COLO829 (cell line): ENCODE measurements at regions not wholly inside any gene's neighbourhood (a gene's known extent, or its start where the extent isn't known, plus 50 kb on each side); places are given as distances from the start of the nearest gene placed in this dataset.
A peak's percentile ranks its signal among the peaks of the same experiment; 100 is the strongest.

Experiments
- DNase-seq: peaks from one replicate; pipeline ENCODE4 v3.0.0; 2012; ENCODE audit warnings: low spot score

DNA sequence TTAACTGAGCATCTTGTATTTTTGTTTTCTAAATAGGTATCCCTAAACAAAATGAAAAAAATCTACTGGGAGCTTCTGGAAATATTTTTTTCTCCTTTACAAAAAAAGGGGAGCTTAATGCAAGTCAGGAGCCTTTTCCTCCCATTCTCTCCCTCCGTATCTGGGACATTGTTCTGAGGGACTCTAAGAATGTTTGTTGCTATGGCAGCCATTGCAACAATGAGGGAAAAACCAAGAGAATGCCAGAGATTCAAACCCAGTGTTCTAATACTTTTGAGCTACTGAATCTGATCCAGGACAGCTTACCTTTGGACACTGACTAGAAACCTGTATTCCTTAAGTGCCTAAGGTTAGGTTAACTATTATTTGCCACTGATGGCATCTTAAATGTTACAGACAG lies 485.7 kb upstream of the HS3ST1 start:
- no peak for DNase-seq

DNA sequence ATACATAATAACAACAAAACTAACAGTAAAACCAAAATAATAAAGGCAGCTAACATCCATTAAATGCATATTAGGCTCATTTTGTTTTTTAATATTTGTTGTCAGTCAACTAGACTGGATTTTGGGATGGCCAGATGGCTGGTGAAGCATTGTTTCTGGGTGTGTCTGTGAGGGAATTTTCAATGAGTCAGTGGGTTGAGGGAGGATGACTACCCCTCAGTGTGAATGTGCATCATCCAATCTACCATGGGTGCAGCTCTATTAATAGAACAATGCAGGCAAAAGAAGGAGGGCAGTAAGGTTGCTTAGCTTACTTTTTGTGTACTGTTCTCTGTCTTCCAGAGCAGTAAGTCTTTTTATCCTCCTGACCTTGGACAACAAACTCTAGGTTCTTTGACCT lies 484.2 kb upstream of the HS3ST1 start:
- peak; percentile 35 for DNase-seq

DNA sequence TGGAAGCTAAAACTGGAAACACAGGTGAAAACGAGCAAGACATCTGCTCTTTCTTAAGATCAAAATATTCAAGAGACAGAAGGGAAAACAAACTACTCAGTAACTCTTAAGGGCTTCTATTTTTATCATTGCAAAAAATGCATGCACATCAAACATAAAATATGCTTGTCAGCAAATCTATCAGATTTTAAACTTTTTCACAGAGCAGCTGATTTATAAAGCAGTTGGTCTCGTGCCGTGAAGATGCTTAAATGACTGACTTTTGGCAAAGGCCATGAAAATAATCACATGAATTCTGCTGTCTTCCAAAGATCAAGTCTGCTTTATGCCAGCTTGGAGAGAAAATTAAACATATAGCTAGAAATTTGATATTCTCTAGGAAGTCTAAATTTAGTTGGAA lies 482.1 kb upstream of the HS3ST1 start:
- no peak for DNase-seq

DNA sequence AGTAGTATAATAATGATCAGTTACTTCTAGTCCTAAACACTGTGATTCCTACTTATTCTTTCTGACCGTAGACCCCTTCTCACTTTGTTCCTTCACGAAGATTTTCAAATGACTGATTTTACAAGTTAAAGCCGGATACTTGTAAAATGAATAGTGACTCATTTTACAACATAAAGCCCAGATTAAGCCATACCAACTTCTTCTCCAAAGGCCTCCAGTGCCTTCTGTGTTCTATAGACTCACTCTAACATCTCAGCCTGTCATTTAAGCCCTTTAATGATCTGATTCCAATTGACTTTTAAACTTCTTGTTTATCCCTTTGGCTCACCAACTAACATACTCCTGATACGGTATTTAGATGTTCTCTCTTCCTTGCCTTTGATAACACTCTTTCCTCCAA lies 480.0 kb upstream of the HS3ST1 start:
- DNase-seq, result no peak

DNA sequence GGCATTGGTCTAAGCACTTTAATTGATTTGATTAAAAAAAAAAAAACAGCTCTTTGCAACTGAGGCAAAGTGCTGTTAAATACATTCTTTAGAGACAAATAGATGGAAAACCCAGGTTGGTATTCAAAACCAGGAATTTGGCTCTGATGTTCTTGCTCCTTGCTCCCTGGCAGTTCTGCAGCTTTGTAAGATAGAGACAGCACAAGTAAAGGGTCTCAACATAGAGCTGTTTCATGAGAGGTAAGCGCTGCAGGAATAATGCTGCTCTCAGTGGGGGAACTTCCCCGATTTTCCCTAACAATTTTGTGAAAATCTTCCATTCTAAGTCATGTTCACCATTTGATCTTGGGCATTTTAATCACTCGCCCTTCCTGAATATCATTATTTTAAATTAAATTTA lies 479.5 kb upstream of the HS3ST1 start:
- DNase-seq, result no peak

DNA sequence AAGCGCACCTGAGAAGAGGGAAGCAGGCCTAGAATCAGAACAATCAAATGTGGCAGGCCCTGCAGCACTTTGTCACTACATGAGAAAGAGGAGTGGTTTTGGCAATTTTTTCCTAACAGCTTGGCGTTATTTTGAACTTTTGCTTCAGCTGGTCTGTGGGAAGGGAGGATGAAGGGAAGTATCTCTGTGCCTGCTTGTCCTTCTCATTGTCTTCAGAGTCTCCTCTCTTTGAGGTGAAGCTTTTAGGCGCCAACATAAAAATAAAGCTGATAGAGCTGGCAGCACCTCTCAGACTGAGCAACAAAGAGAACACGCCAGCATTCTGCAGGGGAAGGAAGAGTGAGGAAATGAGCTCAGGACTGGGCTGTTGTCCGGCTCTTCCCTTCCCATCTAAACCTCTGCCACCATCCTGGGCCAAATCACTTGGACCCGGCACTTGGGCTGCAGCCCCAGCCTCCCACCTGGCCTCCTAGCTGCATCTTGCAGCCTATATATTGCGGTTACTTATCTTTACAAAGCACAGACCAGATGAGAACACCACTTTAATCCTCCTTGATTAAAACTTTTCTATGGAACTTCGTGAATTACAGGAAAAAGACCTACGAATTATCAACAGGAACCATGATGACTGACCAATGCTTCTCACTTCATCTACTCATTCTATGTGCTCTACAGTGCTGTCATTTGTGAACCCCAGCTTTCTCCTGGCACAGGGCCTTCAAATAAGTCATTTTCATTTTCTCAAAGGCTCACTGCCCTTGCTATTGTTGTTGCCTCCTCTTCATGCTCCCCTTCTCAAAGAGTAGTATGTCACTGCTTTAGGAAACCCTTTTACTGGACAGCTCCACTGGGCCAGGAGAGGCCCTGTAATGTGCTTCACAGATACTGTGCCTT lies 476.4 kb upstream of the HS3ST1 start:
- DNase-seq, result no peak

DNA sequence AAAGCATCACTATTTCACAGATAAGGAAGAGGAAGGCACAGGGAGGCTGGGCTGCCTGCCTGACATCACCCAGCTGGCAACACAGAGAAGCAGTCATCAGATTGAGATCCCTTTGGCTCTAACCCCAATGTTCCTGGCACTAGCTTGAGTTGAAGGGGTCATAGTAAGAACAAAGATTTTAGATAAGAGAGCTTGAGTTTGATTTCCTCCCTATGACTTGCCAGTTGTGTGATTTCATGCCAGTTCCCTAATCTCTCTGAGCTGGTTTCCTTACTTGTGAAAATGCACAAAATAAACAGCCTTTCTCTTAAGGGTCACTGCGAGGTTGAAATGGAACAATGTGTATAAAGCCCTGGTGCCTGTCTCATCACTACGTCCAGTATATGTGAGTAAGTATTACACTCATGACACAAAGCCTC lies 475.4 kb upstream of the HS3ST1 start:
- DNase-seq, result peak; percentile 11

DNA sequence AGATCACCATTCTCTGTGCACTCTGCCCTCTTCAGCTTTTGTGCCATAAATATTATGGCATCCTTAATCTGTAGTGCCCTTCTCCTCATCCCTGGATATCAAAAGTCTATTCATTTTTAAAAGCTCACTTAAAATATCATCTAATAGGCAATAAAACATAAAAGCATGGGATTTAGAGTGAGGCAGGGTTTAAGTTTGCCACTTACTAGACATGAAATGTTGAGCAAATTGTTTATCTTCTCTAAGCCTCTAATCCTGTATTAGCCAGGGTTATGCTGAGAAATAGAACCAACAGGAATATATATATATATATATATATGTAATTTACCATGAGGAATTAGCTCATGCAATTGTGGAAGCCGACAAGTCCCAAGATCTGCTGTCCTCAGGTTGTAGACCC lies 472.4 kb upstream of the HS3ST1 start:
- no peak for DNase-seq

DNA sequence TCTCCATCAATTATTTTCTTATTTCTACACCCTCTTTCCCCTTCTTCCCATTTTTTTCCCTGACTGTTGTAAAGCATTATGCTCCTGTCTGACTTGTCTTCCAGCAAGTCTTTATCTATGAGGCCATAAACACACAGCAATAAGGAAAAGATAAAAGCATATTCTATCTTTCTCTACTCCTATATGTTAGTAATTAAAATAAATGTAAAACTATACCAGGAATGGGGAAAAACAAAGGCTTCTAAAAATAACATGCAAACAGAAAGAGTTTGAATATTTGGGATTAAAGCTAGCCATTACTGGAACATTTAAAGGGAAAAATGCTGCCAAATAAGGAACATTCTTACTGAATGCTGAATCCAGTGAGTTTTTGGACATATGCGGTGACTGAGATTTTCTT lies 471.7 kb upstream of the HS3ST1 start:
- DNase-seq, result no peak

DNA sequence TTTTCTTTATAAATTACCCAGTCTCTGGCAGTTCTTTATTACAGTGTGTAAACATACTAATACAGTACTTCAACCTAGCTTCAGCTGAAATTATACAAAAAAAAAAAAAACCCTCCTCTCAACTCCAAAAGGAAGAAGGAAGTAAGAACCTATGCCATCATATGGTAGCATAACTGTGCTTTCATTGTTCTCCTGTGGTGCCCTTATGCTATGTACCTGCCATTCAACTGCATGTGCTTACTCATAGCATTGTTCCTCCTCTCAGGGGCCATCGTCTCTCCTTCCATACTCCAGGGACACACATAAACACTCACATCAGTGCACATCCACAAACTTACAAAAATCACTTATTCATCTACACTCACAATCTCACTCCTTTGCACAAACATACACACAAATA lies 470.1 kb upstream of the HS3ST1 start:
- DNase-seq, result no peak

DNA sequence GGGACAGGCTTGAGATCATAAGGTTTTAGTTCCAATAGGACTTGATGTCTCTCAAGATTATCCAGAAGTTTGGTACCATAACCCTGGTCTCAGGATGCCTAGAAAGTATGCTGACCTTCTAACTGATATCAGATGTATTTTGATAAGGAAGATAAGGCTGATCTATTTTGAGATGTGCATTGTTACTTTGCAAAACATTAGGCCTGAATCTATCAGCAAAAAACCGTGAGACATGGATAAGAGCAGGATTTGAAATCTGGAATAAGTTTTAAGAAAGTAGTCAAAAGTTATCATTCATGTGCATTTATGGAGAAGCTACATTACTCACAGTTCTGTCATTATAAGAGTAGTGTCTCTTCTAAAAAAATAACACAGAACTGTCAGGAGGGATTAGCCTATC lies 467.1 kb upstream of the HS3ST1 start:
- no peak for DNase-seq

DNA sequence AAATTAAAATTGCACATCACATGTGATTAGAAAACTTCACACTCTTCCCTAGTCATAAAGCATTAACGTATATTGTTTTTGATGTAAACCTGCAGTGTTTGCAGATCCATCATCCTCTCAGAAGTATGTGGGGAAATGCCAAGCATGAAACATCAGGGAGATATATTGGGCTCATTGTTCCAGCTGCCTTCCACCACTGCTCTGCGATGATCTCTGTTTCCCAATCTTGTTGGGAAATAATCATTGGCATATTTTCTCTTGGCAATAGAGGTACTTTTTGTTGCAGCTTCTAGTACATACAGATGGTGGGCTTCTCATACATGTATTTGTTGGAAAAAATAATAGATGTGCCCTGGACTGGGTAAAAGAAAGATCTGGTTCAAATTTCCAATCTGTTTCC lies 466.3 kb upstream of the HS3ST1 start:
- no peak for DNase-seq

DNA sequence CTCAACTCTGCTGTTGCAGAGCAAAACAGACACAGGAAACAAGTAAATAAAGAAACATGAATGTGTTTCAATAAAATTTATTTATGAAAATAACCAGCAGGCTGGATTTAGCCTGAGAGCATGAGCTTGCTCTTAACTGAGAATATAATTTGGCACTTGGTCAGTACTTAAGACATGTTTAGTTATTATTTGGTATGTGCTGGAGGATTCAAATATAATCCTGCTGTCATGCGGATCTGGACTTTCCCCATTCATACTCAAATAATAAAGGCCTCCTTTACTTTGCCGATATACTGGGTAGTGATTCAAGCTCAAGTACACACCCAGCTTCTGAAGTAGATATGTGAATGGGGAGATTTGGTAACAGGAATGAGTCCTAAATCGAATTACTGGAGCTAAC lies 465.5 kb upstream of the HS3ST1 start:
- no peak for DNase-seq

DNA sequence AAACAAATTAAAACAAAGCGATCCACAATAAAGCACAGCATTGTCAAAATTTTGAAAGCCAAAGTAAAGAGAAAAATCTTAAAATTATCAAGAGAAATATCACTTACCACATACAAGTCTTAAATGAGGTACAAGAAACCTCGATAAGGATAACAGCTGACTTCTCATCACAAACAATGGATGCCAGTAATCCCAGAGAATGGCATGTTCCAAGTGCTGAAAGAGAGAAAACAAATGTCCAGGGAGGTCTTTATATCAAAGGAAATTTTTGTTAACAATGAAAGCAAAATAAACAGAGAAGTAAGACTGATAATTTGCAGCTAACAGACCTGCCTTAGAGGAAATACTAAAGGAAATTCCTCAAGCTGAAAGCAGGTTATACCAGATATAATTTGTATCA lies 460.4 kb upstream of the HS3ST1 start:
- no peak for DNase-seq

DNA sequence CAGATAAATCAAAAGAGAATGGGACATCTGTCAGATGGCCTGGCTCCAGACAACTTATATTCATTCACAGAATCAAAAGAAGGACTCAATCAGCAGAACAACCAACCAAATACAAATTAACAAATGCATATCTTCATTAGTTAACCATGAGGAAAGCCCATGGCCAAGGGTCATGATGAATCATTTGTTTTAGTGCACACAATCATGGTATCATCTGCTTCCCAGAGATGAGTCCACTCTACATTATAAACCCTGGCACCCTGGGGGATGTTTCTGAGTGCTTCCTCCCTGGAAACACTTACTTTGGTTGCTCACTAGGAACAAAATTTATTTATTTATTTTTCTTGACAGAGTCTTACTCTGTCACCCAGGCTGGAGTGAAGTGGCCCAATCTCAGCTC lies 453.3 kb upstream of the HS3ST1 start:
- DNase-seq, result no peak

DNA sequence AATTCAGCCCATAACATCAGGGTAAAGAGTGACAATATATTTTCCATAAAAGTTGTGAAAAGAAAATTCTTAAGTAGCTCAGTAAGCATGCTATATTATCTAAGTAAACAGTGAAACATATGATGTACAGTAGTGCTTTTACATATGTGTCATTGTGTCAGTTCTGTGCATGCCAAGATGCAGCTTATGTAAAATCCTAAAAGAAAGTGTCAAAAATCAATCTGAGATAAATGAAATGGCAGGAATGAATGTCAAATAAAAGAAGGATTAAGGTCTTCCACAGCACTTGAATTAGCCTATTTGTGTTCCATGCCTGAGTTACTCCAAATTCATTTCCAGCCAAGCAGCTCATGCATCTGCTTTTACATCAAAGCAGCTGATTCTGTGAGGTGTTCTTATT lies 452.7 kb upstream of the HS3ST1 start:
- DNase-seq, result no peak

DNA sequence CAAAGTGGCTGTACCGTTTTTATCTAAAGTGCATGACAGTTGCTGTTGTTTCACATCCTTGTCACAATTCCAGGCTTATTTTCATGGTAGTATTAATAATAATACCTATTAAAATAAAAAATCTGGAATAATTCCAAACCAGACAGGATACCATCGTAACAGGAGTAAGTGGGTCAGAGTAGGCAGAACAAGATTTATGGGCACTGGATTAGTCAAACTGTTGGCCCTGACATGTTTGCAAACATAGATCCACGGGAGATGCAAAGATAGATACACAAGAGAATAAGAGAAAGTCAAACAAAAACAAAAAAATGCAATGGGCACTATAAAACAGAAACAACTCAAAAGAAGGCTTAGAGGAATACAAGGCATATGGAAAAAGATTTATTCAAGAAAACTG lies 449.5 kb upstream of the HS3ST1 start:
- no peak for DNase-seq

DNA sequence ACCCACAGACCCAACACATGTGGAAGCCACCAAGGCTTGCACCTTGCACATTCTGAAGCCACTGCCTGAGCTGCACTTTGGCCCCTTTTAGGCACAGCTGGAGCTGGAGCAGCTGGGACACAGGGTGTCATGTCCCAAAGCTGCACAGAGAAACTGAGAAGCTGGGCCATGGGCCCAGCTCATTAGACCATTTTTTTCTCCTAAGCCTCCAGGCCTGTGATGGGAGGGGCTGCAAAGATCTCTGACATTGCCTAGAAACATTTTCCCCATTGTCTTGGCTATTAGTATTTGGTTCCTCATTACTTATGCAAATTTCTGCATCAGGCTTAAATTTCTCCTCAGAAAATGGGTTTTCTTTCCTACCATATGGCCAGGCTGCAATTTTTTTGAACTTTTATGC lies 447.4 kb upstream of the HS3ST1 start:
- DNase-seq, result no peak

DNA sequence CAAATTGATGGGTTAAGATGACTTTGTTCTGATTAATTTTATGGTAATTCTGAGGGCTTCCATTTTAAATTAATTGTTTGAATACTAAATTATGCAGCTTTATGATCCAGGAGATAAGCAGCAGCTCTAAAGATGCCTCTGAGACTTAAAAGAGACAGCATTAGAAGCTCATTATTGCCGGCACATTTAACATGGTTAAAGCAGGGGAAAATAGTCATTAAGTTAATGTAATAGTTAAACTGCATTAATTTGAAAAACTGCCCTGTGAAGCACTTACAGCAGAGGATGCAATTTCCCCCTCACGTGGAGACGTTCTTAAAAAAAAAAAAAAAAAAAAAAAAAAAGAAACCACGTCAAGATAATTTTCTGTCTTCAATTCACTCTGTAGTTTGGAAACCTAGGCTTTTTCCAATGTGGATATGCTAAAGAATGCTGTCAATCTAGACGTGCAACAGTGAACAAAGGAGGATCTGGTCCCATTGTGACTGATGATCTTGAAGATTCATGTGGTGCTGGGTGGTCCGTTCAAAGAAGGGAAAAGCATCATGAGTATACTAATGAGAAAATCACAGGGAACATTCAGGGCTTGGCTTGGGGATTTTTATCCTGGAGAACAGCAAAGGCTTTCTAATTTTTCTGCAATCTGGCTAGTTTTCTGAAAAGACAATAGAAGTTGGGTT lies 440.6 kb upstream of the HS3ST1 start:
- no peak for DNase-seq

DNA sequence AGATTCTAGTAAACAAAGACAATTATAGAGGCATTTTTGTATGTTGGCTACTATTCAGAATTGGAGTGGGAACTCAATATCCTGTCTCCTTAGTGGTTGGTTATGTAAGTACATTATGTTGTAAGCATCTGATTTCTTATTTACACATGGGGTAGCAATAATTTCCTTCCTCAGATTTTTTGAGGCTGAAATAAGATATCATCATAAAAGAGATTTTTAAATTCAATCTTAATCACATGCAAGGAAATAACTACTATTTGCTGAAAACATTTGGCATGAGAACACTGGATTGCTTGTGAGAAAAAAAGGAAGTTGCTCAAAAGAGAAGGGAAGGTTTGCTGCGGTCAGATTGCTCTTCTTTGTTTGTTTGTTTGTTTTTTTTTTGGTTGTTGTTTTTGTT lies 437.7 kb upstream of the HS3ST1 start:
- DNase-seq, result no peak

DNA sequence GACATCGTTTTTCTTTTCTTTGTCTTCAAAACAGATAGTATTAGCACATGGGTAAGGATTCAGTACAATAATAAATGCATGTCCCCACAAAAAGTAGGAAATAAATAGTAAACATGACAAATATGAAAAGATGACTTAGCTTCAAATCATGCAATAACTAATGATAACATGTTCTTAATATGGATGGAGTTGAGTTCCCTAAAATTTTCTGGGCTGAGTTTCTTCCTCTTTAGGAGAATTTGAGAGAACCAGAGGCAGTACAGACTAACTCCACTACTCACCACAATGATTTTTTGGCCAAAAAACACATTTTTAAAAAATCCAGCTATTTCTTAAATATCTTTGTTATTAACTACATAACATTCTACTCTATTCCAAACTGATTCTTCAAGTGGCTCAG lies 432.3 kb upstream of the HS3ST1 start:
- DNase-seq, result no peak

DNA sequence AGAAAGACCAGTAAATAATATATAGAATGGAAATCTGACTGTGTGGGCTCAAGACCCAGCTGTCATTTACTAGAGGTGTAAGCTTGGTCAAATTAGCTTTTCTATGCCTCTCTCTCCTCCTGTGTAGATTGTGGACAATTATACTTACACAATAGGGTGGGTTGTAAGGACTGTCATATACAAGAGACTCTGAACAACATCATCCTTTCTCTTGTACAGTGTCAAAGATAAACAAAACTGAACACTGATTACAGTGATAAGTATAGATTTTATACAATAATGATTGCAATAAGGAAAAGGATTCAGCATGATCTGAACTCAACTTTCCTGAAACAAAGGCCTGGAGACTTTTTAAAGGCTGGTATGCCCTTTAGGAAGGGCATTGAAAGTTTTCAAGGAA lies 429.2 kb upstream of the HS3ST1 start:
- no peak for DNase-seq

DNA sequence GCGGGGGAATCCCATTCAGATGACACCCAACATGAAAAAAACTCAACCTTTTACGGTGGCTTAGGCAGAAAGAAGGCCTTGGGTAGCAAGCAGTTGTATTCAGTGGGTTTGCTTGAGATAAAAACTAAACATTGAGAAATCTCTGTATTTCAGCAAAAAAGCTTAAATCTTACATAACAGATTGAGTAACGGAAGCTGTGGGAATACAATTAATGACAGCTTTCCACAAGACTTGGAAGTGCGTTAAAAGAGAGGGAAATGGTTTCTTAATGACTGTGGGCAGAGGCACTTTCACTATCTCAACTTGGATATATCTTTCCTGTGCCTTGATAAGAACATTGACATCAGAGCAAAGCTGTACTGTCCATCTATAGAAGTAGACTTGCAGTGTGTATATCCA lies 418.5 kb upstream of the HS3ST1 start:
- DNase-seq, result no peak

DNA sequence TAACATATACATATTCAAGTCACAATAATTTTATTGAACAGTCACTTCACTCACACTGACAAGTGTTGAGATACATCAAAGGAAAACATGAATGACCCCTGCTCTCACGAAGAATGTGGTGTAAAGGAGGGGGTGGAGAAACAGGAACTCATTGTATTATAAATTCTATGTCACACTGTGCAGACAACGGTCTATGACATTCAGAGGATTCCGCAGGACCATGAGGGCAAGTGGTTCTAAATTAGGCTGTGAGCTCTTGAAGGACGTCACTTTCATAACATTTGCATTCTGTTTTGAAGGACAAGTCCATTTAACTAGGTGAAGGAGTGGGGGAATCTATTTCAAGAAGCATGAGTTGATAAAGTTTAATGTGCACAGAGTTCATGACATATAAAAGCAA lies 415.2 kb upstream of the HS3ST1 start:
- DNase-seq, result peak; percentile 1
